AG04449 (cell line): ENCODE measurements at regions not wholly inside any gene's neighbourhood (a gene's known extent, or its start where the extent isn't known, plus 50 kb on each side); places are given as distances from the start of the nearest gene placed in this dataset.

ENCODE experiments used
- CTCF ChIA-PET: fragments of 350-600 bp; formaldehyde crosslinking; extraction: SDS; loops from one replicate; lab custom pipeline; 2021; ENCODE audit warnings: antibody characterized with exemption; lab: Yijun Ruan, JAX
- POLR2A ChIA-PET: fragments of 400-600, 350-600 bp; formaldehyde crosslinking; extraction: SDS; loops from one replicate; lab custom pipeline; 2020; ENCODE audit warnings: antibody characterized with exemption, inconsistent platforms; lab: Yijun Ruan, JAX
- DNase-seq: peaks from one replicate; pipeline ENCODE4 v3.0.0-alpha.2; 2010; ENCODE audit warnings: low read depth, low spot score
- H3K4me3 ChIP-seq: 2 replicates; pipeline ENCODE4 v1.5.1; 2011; ENCODE audit warnings: low read depth, mild to moderate bottlenecking, control low read depth, low read length
- CTCF ChIP-seq: IDR thresholded peaks from one replicate; pipeline ENCODE4 v1.5.1; 2011; ENCODE audit warnings: mild to moderate bottlenecking, moderate library complexity, low read length, control low read depth, inconsistent platforms; ENCODE audit not compliant: insufficient read depth; ENCODE audit errors: missing control alignments

DNA sequence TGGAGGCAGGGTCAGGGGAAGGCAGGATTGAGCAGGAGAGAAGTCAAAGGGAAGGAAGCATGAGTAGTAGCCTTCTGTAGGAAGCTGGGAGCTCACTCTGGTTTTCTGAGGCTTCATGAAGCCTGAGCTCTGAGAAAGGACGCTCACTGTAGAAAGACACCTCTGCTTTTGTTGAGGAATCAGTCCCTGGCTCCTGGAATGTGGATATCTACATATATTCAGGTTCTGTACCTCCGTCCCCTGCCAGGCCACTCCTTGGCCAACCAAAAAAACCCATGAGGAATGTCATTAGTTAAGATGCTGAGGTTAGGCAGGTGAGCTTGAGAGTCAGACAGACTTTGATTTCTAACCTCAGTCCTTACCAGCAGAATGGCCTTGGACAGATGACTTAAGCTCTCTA lies 283.5 kb upstream of the HABP2 start:
- no peak overlapping the region for H3K4me3 ChIP-seq
- ChIA-PET POLR2A (no interaction called here), CTCF (interaction anchor here (0.8 to 1.1 kb wide), 2 partner anchors 60 to 797 kb away, joined by 3 to 5 read pairs; no protein-coding TSS in a partner anchor)
- no peak for DNase-seq
- TF ChIP-seq CTCF = no peak

- TF ChIP-seq CTCF = no peak
- ChIA-PET CTCF (interaction anchor here (0.6 to 0.7 kb wide), 2 partner anchors 19 to 95 kb away, joined by 3 read pairs; no protein-coding TSS in a partner anchor), POLR2A (no interaction called here)
- no peak for DNase-seq
- H3K4me3 ChIP-seq = no peak overlapping the region
These were observed 280.3 kb upstream of the HABP2 start for GRCh38 chr10:113272511-113272910.

DNA sequence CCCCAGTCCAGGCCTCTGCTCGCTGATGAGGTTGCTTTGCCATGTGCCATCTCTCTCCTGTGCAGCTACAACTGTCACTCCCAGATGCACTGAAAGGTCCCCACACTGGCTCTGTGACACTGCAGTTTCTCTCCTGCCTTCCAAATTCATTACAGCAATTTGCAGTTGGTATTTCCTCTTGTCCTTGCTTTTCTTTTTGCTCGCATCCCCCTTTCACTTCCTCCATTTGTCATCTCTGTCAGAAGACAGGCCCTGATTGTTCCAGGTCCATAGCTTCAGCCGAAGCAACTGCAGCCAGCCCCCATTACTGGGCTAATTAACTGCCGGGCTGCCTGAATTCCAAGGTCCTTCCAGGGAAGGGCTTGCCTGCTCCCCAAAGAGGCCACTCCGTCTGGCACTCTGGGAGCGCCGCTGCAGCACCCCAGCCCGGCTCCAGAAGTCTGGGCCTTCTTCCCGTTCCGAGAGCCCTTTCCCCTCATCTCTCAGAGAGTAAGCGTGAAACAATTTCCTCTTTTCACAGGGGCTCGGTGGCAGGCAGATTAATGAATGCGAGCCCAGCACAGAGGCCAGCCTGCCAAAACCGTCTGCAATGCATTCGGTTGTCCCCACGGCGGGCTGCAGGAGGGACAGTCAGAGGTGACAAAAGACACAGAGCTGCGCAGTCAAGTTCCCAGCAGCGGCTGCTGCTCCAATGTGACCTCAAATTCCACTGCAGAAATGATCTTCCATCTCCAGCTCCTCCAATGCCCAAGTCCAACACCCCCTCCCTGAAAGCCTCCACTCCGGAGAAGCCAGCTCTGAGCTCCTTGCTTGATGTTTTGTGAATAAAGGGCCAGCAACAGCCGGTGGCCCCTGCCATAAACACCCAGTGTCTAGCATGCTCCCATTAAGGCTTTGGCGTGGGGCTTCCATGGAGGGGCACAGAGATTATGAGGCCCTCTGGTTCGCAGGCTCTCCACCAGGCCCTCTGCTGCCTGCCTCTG lies 279.4 kb upstream of the HABP2 start:
- ChIA-PET CTCF (interaction anchor here (0.7 kb wide), 1 partner anchor 19 kb away, joined by 3 read pairs; no protein-coding TSS in a partner anchor), POLR2A (interaction anchor here (1.2 kb wide), 1 partner anchor 56 kb away, joined by 3 read pairs; no protein-coding TSS in a partner anchor)
- no peak overlapping the region for H3K4me3 ChIP-seq
- DNase-seq = no peak
- TF ChIP-seq CTCF = no peak

DNA sequence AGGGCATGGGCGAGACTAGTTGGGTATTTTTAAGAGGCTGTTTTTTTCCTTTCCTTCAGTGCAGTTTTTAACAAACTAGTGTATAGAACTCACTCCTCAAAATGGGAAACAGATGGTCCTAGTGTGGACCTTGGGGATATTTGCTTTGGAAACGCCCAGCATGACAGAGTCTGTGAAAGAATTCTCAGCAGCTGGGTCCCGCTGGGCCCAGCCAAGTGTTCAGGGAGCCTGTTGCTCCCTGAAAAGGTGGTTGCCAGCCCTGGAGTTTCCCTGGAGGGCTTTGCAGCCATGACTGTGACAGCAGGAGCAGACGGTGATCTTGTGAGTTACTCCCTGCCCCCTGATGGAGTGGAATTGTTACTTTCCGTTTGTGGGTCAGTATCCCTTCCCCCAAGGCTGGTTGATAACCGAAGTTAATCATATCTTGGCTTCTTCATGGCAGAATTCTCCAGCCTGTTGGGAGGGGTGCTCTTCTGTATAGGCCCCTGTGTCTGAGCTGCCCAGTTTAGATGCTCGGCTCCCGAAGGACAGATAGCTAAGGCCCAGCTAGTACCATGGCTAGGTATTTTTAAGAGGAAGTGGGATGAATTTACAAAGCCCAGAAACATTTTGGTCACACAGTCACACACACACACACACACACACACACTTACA lies 278.6 kb upstream of the HABP2 start:
- no peak overlapping the region for H3K4me3 ChIP-seq
- POLR2A ChIA-PET = interaction anchor here (1.2 kb wide), 1 partner anchor 55 kb away, joined by 3 read pairs; no protein-coding TSS in a partner anchor
- TF ChIP-seq CTCF = no peak
- CTCF ChIA-PET = no interaction called here
- no peak for DNase-seq

DNA sequence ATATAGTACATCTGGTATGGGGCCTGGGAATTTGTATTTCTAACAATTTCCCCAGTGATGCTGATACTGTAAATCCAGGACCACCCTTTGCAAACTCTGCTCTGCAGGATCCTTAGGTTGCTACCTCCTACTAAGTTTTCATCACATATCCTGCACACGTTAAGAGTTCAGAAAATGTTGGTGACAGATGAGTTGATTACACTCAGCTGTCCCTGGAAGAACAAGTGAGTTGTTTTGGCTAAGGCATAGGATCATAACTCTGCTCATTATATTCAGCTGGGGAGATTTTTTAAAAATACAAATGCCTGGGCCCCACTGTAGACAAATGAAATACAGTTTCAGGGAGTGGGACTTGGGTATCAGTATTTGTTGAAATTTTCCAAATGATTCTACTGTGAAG lies 274.6 kb upstream of the HABP2 start:
- TF ChIP-seq CTCF = no peak
- ChIA-PET POLR2A (no interaction called here), CTCF (no interaction called here)
- no peak for DNase-seq
- no peak overlapping the region for H3K4me3 ChIP-seq

- TF ChIP-seq CTCF = no peak
- no peak for DNase-seq
- no peak overlapping the region for H3K4me3 ChIP-seq
- ChIA-PET POLR2A (no interaction called here), CTCF (interaction anchor here (1.0 kb wide), 1 partner anchor 106 kb away, joined by 3 read pairs; no protein-coding TSS in a partner anchor)
These were observed 274.2 kb upstream of the HABP2 start for GRCh38 chr10:113278664-113279063.
